H9 (cell line): ENCODE measurements at regions not wholly inside any gene's neighbourhood (a gene's known extent, or its start where the extent isn't known, plus 50 kb on each side); places are given as distances from the start of the nearest gene placed in this dataset.

Experiments
- DNase-seq: peaks from one replicate; pipeline ENCODE4 v3.0.0-alpha.2; 2017
- H2AFZ ChIP-seq: one replicate; pipeline ENCODE4 v1.6.1; 2013; ENCODE audit warnings: mild to moderate bottlenecking, low read length, control low read depth, moderate library complexity
- H2AK5ac ChIP-seq: 2 replicates; pipeline ENCODE4 v1.6.1; 2013; ENCODE audit warnings: low read length, control low read depth, mixed read lengths; ENCODE audit not compliant: insufficient read length
- H2BK120ac ChIP-seq: one replicate; pipeline ENCODE4 v1.6.1; 2013; ENCODE audit warnings: low read depth, mild to moderate bottlenecking, low read length, control low read depth, inconsistent platforms; ENCODE audit not compliant: poor library complexity, severe bottlenecking
- H2BK12ac ChIP-seq: 2 replicates; pipeline ENCODE4 v1.6.1; 2013; ENCODE audit warnings: low read length, control low read depth, mixed read lengths, low read depth; ENCODE audit not compliant: insufficient read length
- H2BK15ac ChIP-seq: 2 replicates; pipeline ENCODE4 v1.6.1; 2013; ENCODE audit warnings: low read depth, low read length, control low read depth
- H2BK20ac ChIP-seq: one replicate; pipeline ENCODE4 v1.6.1; 2013; ENCODE audit warnings: low read depth, mild to moderate bottlenecking, low read length, control low read depth, inconsistent platforms; ENCODE audit not compliant: poor library complexity, severe bottlenecking
- H2BK5ac ChIP-seq: 2 replicates; pipeline ENCODE4 v1.6.1; 2013; ENCODE audit warnings: low read length, control low read depth, mixed read lengths; ENCODE audit not compliant: insufficient read length
- H3K14ac ChIP-seq: 2 replicates; pipeline ENCODE4 v1.6.1; 2013; ENCODE audit warnings: low read length, control low read depth; ENCODE audit not compliant: insufficient read depth
- H3K18ac ChIP-seq: 2 replicates; pipeline ENCODE4 v1.6.1; 2013; ENCODE audit warnings: low read depth, mild to moderate bottlenecking, mixed read lengths, low read length, control low read depth; ENCODE audit not compliant: insufficient read length
- H3K23ac ChIP-seq: 2 replicates; pipeline ENCODE4 v1.6.1; 2013; ENCODE audit warnings: low read length, control low read depth, mixed read lengths, low read depth; ENCODE audit not compliant: insufficient read length
- H3K23me2 ChIP-seq: 2 replicates; pipeline ENCODE4 v1.6.1; 2013; ENCODE audit warnings: low read depth, mild to moderate bottlenecking, mixed read lengths, low read length, control low read depth; ENCODE audit not compliant: insufficient read length, poor library complexity, severe bottlenecking
- H3K27ac ChIP-seq: 2 replicates; pipeline ENCODE4 v1.5.1; 2013; ENCODE audit warnings: low read length, control low read depth, mixed read lengths, low read depth; ENCODE audit not compliant: insufficient read length
- H3K27me3 ChIP-seq: 2 replicates; pipeline ENCODE4 v1.6.1; 2013; ENCODE audit warnings: low read length, control low read depth, inconsistent platforms; ENCODE audit not compliant: insufficient read depth
- H3K4ac ChIP-seq: 2 replicates; pipeline ENCODE4 v1.6.1; 2013; ENCODE audit warnings: low read depth, mild to moderate bottlenecking, control low read depth, inconsistent platforms, low read length, moderate library complexity
- H3K4me1 ChIP-seq: 2 replicates; pipeline ENCODE4 v1.6.1; 2013; ENCODE audit warnings: low read length, control low read depth, inconsistent platforms; ENCODE audit not compliant: insufficient read depth
- H3K4me2 ChIP-seq: 2 replicates; pipeline ENCODE4 v1.6.1; 2013; ENCODE audit warnings: low read length, control low read depth, mixed read lengths; ENCODE audit not compliant: insufficient read length, insufficient read depth
- H3K56ac ChIP-seq: 2 replicates; pipeline ENCODE4 v1.6.1; 2013; ENCODE audit warnings: low read depth, mild to moderate bottlenecking, mixed read lengths, low read length, control low read depth; ENCODE audit not compliant: insufficient read length
- H3K79me1 ChIP-seq: 2 replicates; pipeline ENCODE4 v1.6.1; 2013; ENCODE audit warnings: low read depth, mild to moderate bottlenecking, moderate library complexity, low read length, control low read depth, inconsistent platforms; ENCODE audit not compliant: insufficient read depth, poor library complexity, severe bottlenecking
- H3K79me2 ChIP-seq: 2 replicates; pipeline ENCODE4 v1.6.1; 2013; ENCODE audit warnings: low read length, control low read depth, inconsistent platforms; ENCODE audit not compliant: insufficient read depth
- H3K9ac ChIP-seq: 2 replicates; pipeline ENCODE4 v1.6.1; 2013; ENCODE audit warnings: low read length, control low read depth, mixed read lengths; ENCODE audit not compliant: insufficient read length; ENCODE audit errors: extremely low read depth
- H3K9me3 ChIP-seq: one replicate; pipeline ENCODE4 v1.6.1; 2013; ENCODE audit warnings: low read depth, low read length, inconsistent platforms; ENCODE audit not compliant: control insufficient read depth
- H3T11ph ChIP-seq: one replicate; pipeline ENCODE4 v1.6.1; 2013; ENCODE audit warnings: mild to moderate bottlenecking, low read length, control low read depth, inconsistent platforms
- H4K20me1 ChIP-seq: one replicate; pipeline ENCODE4 v1.6.1; 2013; ENCODE audit not compliant: control insufficient read depth, insufficient read length, insufficient read depth
- H4K5ac ChIP-seq: 2 replicates; pipeline ENCODE4 v1.6.1; 2013; ENCODE audit warnings: low read depth, mild to moderate bottlenecking, mixed read lengths, low read length, control low read depth; ENCODE audit not compliant: insufficient read length
- H4K8ac ChIP-seq: replicated peaks from 2 replicates; pipeline ENCODE4 v1.6.1; 2013; ENCODE audit warnings: low read length, control low read depth, mixed read lengths, low read depth; ENCODE audit not compliant: insufficient read length
- H4K91ac ChIP-seq: 2 replicates; pipeline ENCODE4 v1.6.1; 2013; ENCODE audit warnings: low read depth, mild to moderate bottlenecking, moderate library complexity, mixed read lengths, low read length, control low read depth; ENCODE audit not compliant: insufficient read length
- H3K27ac Mint-ChIP-seq, 3 experiments: 2 replicates in 2 of 3; 3 replicates in 1 of 3; pipeline ENCODE4 v1.8.0; 2020 to 2021; ENCODE audit warnings: mixed read lengths in 3 of 3, mild to moderate bottlenecking in 1 of 3, moderate library complexity in 1 of 3
- H3K27me3 Mint-ChIP-seq: 2 replicates; pipeline ENCODE4 v1.8.0; 2021; ENCODE audit warnings: low read depth, mild to moderate bottlenecking, moderate library complexity, mixed read lengths
- H3K36me3 Mint-ChIP-seq, 3 experiments: 2 replicates in 2 of 3; 3 replicates in 1 of 3; pipeline ENCODE4 v1.8.0; 2020 to 2021; ENCODE audit warnings: low read depth in 3 of 3, mixed read lengths in 3 of 3; ENCODE audit not compliant: insufficient read depth in 1 of 3
- H3K4me1 Mint-ChIP-seq, 2 experiments: 2 replicates each; pipeline ENCODE4 v1.8.0; 2020; ENCODE audit warnings: mixed read lengths in 2 of 2
- H3K4me3 Mint-ChIP-seq, 2 experiments: 2 replicates in 1 of 2; 3 replicates in 1 of 2; pipeline ENCODE4 v1.8.0; 2020 to 2021; ENCODE audit warnings: mild to moderate bottlenecking in 2 of 2, mixed read lengths in 2 of 2, moderate library complexity in 1 of 2
- H3K9me3 Mint-ChIP-seq, 2 experiments: 2 replicates in 1 of 2; 3 replicates in 1 of 2; pipeline ENCODE4 v1.8.0; 2020; ENCODE audit warnings: mild to moderate bottlenecking in 2 of 2, mixed read lengths in 2 of 2, moderate library complexity in 1 of 2
- WGBS: extraction: QIAGEN DNeasy Blood & Tissue Kit; methylation state at CpG from one replicate; pipeline ENCODE4 v1.1.7; 2013; ENCODE audit warnings: missing lambda C conversion rate, low lambda C conversion rate, mixed read lengths; ENCODE audit not compliant: insufficient read length; ENCODE audit errors: extremely low coverage; 5-methylcytosine and 5-hydroxymethylcytosine counted together
- TF ChIP-seq, protein P1 (sequence below): fragments of 200-600 bp; sonication (generic); conservative IDR thresholded peaks from 3 replicates; pipeline ENCODE4 v1.8.0; 2021; ENCODE audit warnings: antibody characterized with exemption, mild to moderate bottlenecking

DNA sequence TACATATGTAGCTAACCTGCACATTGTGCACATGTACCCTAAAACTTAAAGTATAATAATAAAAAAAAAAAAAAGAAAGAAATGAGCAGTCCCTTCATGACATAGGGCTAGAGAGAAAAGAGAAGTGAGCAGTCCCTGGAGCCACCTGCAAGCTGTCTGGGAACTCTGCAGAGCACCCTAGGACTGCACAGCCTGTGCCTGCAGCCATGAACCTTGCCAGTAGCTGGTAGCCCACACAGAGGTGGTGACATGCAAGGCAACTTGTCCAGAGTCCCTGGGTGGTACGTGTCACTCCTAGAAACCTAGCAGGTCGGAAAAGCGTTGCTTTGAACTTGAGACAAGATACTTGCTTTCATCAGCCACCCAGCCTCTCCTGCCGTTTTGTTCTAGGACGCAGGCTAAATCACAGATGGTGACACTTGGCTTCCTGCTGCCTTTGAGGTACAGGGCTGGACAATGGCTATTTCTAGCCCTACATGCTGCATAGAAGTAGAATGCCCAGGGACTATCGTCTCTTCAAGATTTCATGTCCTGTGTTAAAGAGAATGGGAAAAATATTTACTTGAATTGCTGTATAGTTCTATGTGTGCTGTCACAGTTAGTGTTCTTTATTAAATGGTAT, 260.9 kb downstream of the LTN1 start:
- H3K18ac ChIP-seq: no peak overlapping the region
- no peaks in the 10 kb centered on the region for H3K23me2 ChIP-seq
- WGBS: no CpG with 5 or more reads among the region's 6 CpGs
- H3K56ac ChIP-seq: no peak overlapping the region
- no peak overlapping the region for H2BK12ac ChIP-seq
- H3K9ac ChIP-seq: no peak overlapping the region
- H3K4me3 Mint-ChIP-seq: no peak overlapping the region
- H2AK5ac ChIP-seq: no peak overlapping the region
- H3K9me3 Mint-ChIP-seq: peaks cover 0 to 2% of the 10 kb centered on the region in 2 experiments; a peak in 2 of 5 replicates
- H3K27me3 Mint-ChIP-seq: no peaks in the 10 kb centered on the region
- H2BK120ac ChIP-seq: no peak overlapping the region
- 0 out of 7 replicates have a peak, but pooled peaks cover 0 to 7% (median 0%) of the 10 kb centered on the region in 3 experiments for H3K36me3 Mint-ChIP-seq
- no peak overlapping the region for H3K27ac Mint-ChIP-seq
- H3K4me1 Mint-ChIP-seq: peaks cover 2 to 5% of the 10 kb centered on the region in 2 experiments; a peak in 3 of 4 replicates
- no peak overlapping the region for H4K91ac ChIP-seq
- H2BK20ac ChIP-seq: no peak overlapping the region
- H2BK15ac ChIP-seq: no peak overlapping the region
- H3K27me3 ChIP-seq: no peaks in the 10 kb centered on the region
- H3K4ac ChIP-seq: no peak overlapping the region
- no peak overlapping the region for H3K27ac ChIP-seq
- no peak overlapping the region for H3K23ac ChIP-seq
- no peak for DNase-seq
- no peak overlapping the region for H2AFZ ChIP-seq
- no peaks in the 10 kb centered on the region for H3K4me1 ChIP-seq
- no peaks in the 10 kb centered on the region for H3K79me2 ChIP-seq
- no peak overlapping the region for H3K14ac ChIP-seq
- no peaks in the 10 kb centered on the region for H3K9me3 ChIP-seq
- H3K79me1 ChIP-seq: no peaks in the 10 kb centered on the region
- H3T11ph ChIP-seq: no peak overlapping the region
- H4K8ac ChIP-seq: no peak overlapping the region
- H4K20me1 ChIP-seq: no peaks in the 10 kb centered on the region
- H4K5ac ChIP-seq: no peak overlapping the region
- H3K4me2 ChIP-seq: no peak overlapping the region
- TF ChIP-seq, protein P1, sequence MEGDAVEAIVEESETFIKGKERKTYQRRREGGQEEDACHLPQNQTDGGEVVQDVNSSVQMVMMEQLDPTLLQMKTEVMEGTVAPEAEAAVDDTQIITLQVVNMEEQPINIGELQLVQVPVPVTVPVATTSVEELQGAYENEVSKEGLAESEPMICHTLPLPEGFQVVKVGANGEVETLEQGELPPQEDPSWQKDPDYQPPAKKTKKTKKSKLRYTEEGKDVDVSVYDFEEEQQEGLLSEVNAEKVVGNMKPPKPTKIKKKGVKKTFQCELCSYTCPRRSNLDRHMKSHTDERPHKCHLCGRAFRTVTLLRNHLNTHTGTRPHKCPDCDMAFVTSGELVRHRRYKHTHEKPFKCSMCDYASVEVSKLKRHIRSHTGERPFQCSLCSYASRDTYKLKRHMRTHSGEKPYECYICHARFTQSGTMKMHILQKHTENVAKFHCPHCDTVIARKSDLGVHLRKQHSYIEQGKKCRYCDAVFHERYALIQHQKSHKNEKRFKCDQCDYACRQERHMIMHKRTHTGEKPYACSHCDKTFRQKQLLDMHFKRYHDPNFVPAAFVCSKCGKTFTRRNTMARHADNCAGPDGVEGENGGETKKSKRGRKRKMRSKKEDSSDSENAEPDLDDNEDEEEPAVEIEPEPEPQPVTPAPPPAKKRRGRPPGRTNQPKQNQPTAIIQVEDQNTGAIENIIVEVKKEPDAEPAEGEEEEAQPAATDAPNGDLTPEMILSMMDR: no peak
- H2BK5ac ChIP-seq: no peak overlapping the region
